ENCODE measurements at regions not wholly inside any gene's neighbourhood (a gene's known extent, or its start where the extent isn't known, plus 50 kb on each side); places are given as distances from the start of the nearest gene placed in this dataset.

GRCh38 chr2:58620093-58620492 is 379.0 kb upstream of the FANCL start:
- no peaks in the 10 kb centered on the region for H3K27me3 ChIP-seq (ENCODE audit: control insufficient read depth in 2 of 2, insufficient read depth in 1 of 2, low read length in 1 of 2)
- no peak for DNase-seq (ENCODE audit: low read depth in 6 of 9, low spot score in 9 of 9)
- H3K4me3 ChIP-seq (ENCODE audit: low read length in 2 of 2): no peak overlapping the region
- H3K27ac ChIP-seq (ENCODE audit: low read depth in 1 of 2, low read length in 1 of 2): no peak overlapping the region
- H3K9me3 ChIP-seq (ENCODE audit: control insufficient read depth in 2 of 2, insufficient read depth in 1 of 2, low read length in 1 of 2): no peaks in the 10 kb centered on the region
- no peaks in the 10 kb centered on the region for H3K4me1 ChIP-seq (ENCODE audit: control insufficient read depth in 2 of 2, insufficient read depth in 2 of 2, low read length in 2 of 2)
- H3K36me3 ChIP-seq (ENCODE audit: control insufficient read depth in 2 of 2, insufficient read depth in 2 of 2, low read length in 1 of 2): no peaks in the 10 kb centered on the region
- WGBS: 88% methylated on average over 5 of the region's 5 CpGs

GRCh38 chr2:58616961-58617360 is 375.8 kb upstream of the FANCL start:
- no peaks in the 10 kb centered on the region for H3K9me3 ChIP-seq (ENCODE audit: control insufficient read depth in 2 of 2, insufficient read depth in 1 of 2, low read length in 1 of 2)
- no peaks in the 10 kb centered on the region for H3K27me3 ChIP-seq (ENCODE audit: control insufficient read depth in 2 of 2, insufficient read depth in 1 of 2, low read length in 1 of 2)
- no peak overlapping the region for H3K27ac ChIP-seq (ENCODE audit: low read depth in 1 of 2, low read length in 1 of 2)
- WGBS: 77% methylated on average over 1 of the region's 1 CpG
- no peaks in the 10 kb centered on the region for H3K4me1 ChIP-seq (ENCODE audit: control insufficient read depth in 2 of 2, insufficient read depth in 2 of 2, low read length in 2 of 2)
- DNase-seq (ENCODE audit: low read depth in 6 of 9, low spot score in 9 of 9): no peak
- H3K4me3 ChIP-seq (ENCODE audit: low read length in 2 of 2): no peak overlapping the region
- H3K36me3 ChIP-seq (ENCODE audit: control insufficient read depth in 2 of 2, insufficient read depth in 2 of 2, low read length in 1 of 2): no peaks in the 10 kb centered on the region

- H3K4me1 ChIP-seq (ENCODE audit: control insufficient read depth in 2 of 2, insufficient read depth in 2 of 2, low read length in 2 of 2): no peaks in the 10 kb centered on the region
- no peak overlapping the region for H3K4me3 ChIP-seq (ENCODE audit: low read length in 2 of 2)
- H3K9me3 ChIP-seq (ENCODE audit: control insufficient read depth in 2 of 2, insufficient read depth in 1 of 2, low read length in 1 of 2): no peaks in the 10 kb centered on the region
- no peak overlapping the region for H3K27ac ChIP-seq (ENCODE audit: low read depth in 1 of 2, low read length in 1 of 2)
- WGBS: 9% methylated on average over 2 of the region's 2 CpGs
- no peaks in the 10 kb centered on the region for H3K27me3 ChIP-seq (ENCODE audit: control insufficient read depth in 2 of 2, insufficient read depth in 1 of 2, low read length in 1 of 2)
- no peak for DNase-seq (ENCODE audit: low read depth in 6 of 9, low spot score in 9 of 9)
- H3K36me3 ChIP-seq (ENCODE audit: control insufficient read depth in 2 of 2, insufficient read depth in 2 of 2, low read length in 1 of 2): no peaks in the 10 kb centered on the region
Measured at GRCh38 chr2:58614219-58614618, 373.1 kb upstream of the FANCL start.

- H3K9me3 ChIP-seq (ENCODE audit: control insufficient read depth in 2 of 2, insufficient read depth in 1 of 2, low read length in 1 of 2): no peaks in the 10 kb centered on the region
- DNase-seq (ENCODE audit: low read depth in 6 of 9, low spot score in 9 of 9): no peak
- H3K4me1 ChIP-seq (ENCODE audit: control insufficient read depth in 2 of 2, insufficient read depth in 2 of 2, low read length in 2 of 2): no peaks in the 10 kb centered on the region
- no peak overlapping the region for H3K27ac ChIP-seq (ENCODE audit: low read depth in 1 of 2, low read length in 1 of 2)
- no peak overlapping the region for H3K4me3 ChIP-seq (ENCODE audit: low read length in 2 of 2)
- H3K27me3 ChIP-seq (ENCODE audit: control insufficient read depth in 2 of 2, insufficient read depth in 1 of 2, low read length in 1 of 2): no peaks in the 10 kb centered on the region
- WGBS: 85% methylated on average over 6 of the region's 6 CpGs
- no peaks in the 10 kb centered on the region for H3K36me3 ChIP-seq (ENCODE audit: control insufficient read depth in 2 of 2, insufficient read depth in 2 of 2, low read length in 1 of 2)
Measured at GRCh38 chr2:58612973-58613372, 371.8 kb upstream of the FANCL start.

GRCh38 chr2:58609326-58609725 is 368.2 kb upstream of the FANCL start:
- WGBS: 93% methylated on average over 1 of the region's 1 CpG
- Histone ChIP-seq H3K4me3 (ENCODE audit: low read length in 2 of 2) (no peak overlapping the region), H3K4me1 (ENCODE audit: control insufficient read depth in 2 of 2, insufficient read depth in 2 of 2, low read length in 2 of 2) (no peaks in the 10 kb centered on the region), H3K27me3 (ENCODE audit: control insufficient read depth in 2 of 2, insufficient read depth in 1 of 2, low read length in 1 of 2) (no peaks in the 10 kb centered on the region), H3K27ac (ENCODE audit: low read depth in 1 of 2, low read length in 1 of 2) (no peak overlapping the region), H3K36me3 (ENCODE audit: control insufficient read depth in 2 of 2, insufficient read depth in 2 of 2, low read length in 1 of 2) (no peaks in the 10 kb centered on the region), H3K9me3 (ENCODE audit: control insufficient read depth in 2 of 2, insufficient read depth in 1 of 2, low read length in 1 of 2) (no peaks in the 10 kb centered on the region)
- no peak for DNase-seq (ENCODE audit: low read depth in 6 of 9, low spot score in 9 of 9)

- Histone ChIP-seq H3K4me1 (ENCODE audit: control insufficient read depth in 2 of 2, insufficient read depth in 2 of 2, low read length in 2 of 2) (no peaks in the 10 kb centered on the region), H3K4me3 (ENCODE audit: low read length in 2 of 2) (no peak overlapping the region), H3K36me3 (ENCODE audit: control insufficient read depth in 2 of 2, insufficient read depth in 2 of 2, low read length in 1 of 2) (no peaks in the 10 kb centered on the region), H3K27me3 (ENCODE audit: control insufficient read depth in 2 of 2, insufficient read depth in 1 of 2, low read length in 1 of 2) (no peaks in the 10 kb centered on the region), H3K9me3 (ENCODE audit: control insufficient read depth in 2 of 2, insufficient read depth in 1 of 2, low read length in 1 of 2) (no peaks in the 10 kb centered on the region), H3K27ac (ENCODE audit: low read depth in 1 of 2, low read length in 1 of 2) (no peak overlapping the region)
- 94% methylated on average over 1 of the region's 1 CpG for WGBS
- no peak for DNase-seq (ENCODE audit: low read depth in 6 of 9, low spot score in 9 of 9)
Measured at GRCh38 chr2:58608146-58608545, 367.0 kb upstream of the FANCL start.

- 97% methylated on average over 2 of the region's 2 CpGs for WGBS
- H3K27ac ChIP-seq (ENCODE audit: low read depth in 1 of 2, low read length in 1 of 2): no peak overlapping the region
- H3K27me3 ChIP-seq (ENCODE audit: control insufficient read depth in 2 of 2, insufficient read depth in 1 of 2, low read length in 1 of 2): no peaks in the 10 kb centered on the region
- no peak for DNase-seq (ENCODE audit: low read depth in 6 of 9, low spot score in 9 of 9)
- no peak overlapping the region for H3K4me3 ChIP-seq (ENCODE audit: low read length in 2 of 2)
- H3K36me3 ChIP-seq (ENCODE audit: control insufficient read depth in 2 of 2, insufficient read depth in 2 of 2, low read length in 1 of 2): no peaks in the 10 kb centered on the region
- no peaks in the 10 kb centered on the region for H3K4me1 ChIP-seq (ENCODE audit: control insufficient read depth in 2 of 2, insufficient read depth in 2 of 2, low read length in 2 of 2)
- no peaks in the 10 kb centered on the region for H3K9me3 ChIP-seq (ENCODE audit: control insufficient read depth in 2 of 2, insufficient read depth in 1 of 2, low read length in 1 of 2)
Measured at GRCh38 chr2:58607448-58607847, 366.3 kb upstream of the FANCL start.

GRCh38 chr2:58606799-58607198 is 365.7 kb upstream of the FANCL start:
- Histone ChIP-seq H3K4me1 (ENCODE audit: control insufficient read depth in 2 of 2, insufficient read depth in 2 of 2, low read length in 2 of 2) (no peaks in the 10 kb centered on the region), H3K36me3 (ENCODE audit: control insufficient read depth in 2 of 2, insufficient read depth in 2 of 2, low read length in 1 of 2) (no peaks in the 10 kb centered on the region), H3K9me3 (ENCODE audit: control insufficient read depth in 2 of 2, insufficient read depth in 1 of 2, low read length in 1 of 2) (no peaks in the 10 kb centered on the region), H3K4me3 (ENCODE audit: low read length in 2 of 2) (no peak overlapping the region), H3K27ac (ENCODE audit: low read depth in 1 of 2, low read length in 1 of 2) (no peak overlapping the region), H3K27me3 (ENCODE audit: control insufficient read depth in 2 of 2, insufficient read depth in 1 of 2, low read length in 1 of 2) (no peaks in the 10 kb centered on the region)
- no peak for DNase-seq (ENCODE audit: low read depth in 6 of 9, low spot score in 9 of 9)

GRCh38 chr2:58604096-58604495 is 363.0 kb upstream of the FANCL start:
- no peak overlapping the region for H3K4me3 ChIP-seq (ENCODE audit: low read length in 2 of 2)
- H3K27me3 ChIP-seq (ENCODE audit: control insufficient read depth in 2 of 2, insufficient read depth in 1 of 2, low read length in 1 of 2): no peaks in the 10 kb centered on the region
- no peak overlapping the region for H3K27ac ChIP-seq (ENCODE audit: low read depth in 1 of 2, low read length in 1 of 2)
- no peaks in the 10 kb centered on the region for H3K4me1 ChIP-seq (ENCODE audit: control insufficient read depth in 2 of 2, insufficient read depth in 2 of 2, low read length in 2 of 2)
- H3K36me3 ChIP-seq (ENCODE audit: control insufficient read depth in 2 of 2, insufficient read depth in 2 of 2, low read length in 1 of 2): no peaks in the 10 kb centered on the region
- no peaks in the 10 kb centered on the region for H3K9me3 ChIP-seq (ENCODE audit: control insufficient read depth in 2 of 2, insufficient read depth in 1 of 2, low read length in 1 of 2)
- no peak for DNase-seq (ENCODE audit: low read depth in 6 of 9, low spot score in 9 of 9)
- WGBS: 97% methylated on average over 1 of the region's 1 CpG

- H3K36me3 ChIP-seq (ENCODE audit: control insufficient read depth in 2 of 2, insufficient read depth in 2 of 2, low read length in 1 of 2): no peaks in the 10 kb centered on the region
- no peak overlapping the region for H3K4me3 ChIP-seq (ENCODE audit: low read length in 2 of 2)
- 98% methylated on average over 2 of the region's 2 CpGs for WGBS
- no peaks in the 10 kb centered on the region for H3K4me1 ChIP-seq (ENCODE audit: control insufficient read depth in 2 of 2, insufficient read depth in 2 of 2, low read length in 2 of 2)
- H3K27ac ChIP-seq (ENCODE audit: low read depth in 1 of 2, low read length in 1 of 2): no peak overlapping the region
- DNase-seq (ENCODE audit: low read depth in 6 of 9, low spot score in 9 of 9): no peak
- no peaks in the 10 kb centered on the region for H3K27me3 ChIP-seq (ENCODE audit: control insufficient read depth in 2 of 2, insufficient read depth in 1 of 2, low read length in 1 of 2)
- H3K9me3 ChIP-seq (ENCODE audit: control insufficient read depth in 2 of 2, insufficient read depth in 1 of 2, low read length in 1 of 2): no peaks in the 10 kb centered on the region
Measured at GRCh38 chr2:58601017-58601416, 359.9 kb upstream of the FANCL start.
